ENCODE measurements at regions not wholly inside any gene's neighbourhood (a gene's known extent, or its start where the extent isn't known, plus 50 kb on each side); places are given as distances from the start of the nearest gene placed in this dataset.
A peak's percentile ranks its signal among the peaks of the same experiment; 100 is the strongest.

- in situ Hi-C loops (cut with MboI; ENCODE audit: low pct_unique_long_range_greater_than_20kb, low sequenced_read_pairs, unreplicated experiment) = no loop called here
- no peak for DNase-seq (ENCODE audit: low spot score)
- peak; percentile 58 for TF ChIP-seq CTCF (IDR thresholded peaks at IDR 0.05; ENCODE audit: extremely low read depth, insufficient read depth, missing control alignments)
Observed at GRCh38 chr7:28296571-28297483, 115.5 kb upstream of the CREB5 start.

- in situ Hi-C loops (cut with MboI; ENCODE audit: low pct_unique_long_range_greater_than_20kb, low sequenced_read_pairs, unreplicated experiment) = no loop called here
- no peak for DNase-seq (ENCODE audit: low spot score)
- no peak for TF ChIP-seq CTCF (IDR thresholded peaks at IDR 0.05; ENCODE audit: extremely low read depth, insufficient read depth, missing control alignments)
Observed at GRCh38 chr7:28297801-28298459, 114.4 kb upstream of the CREB5 start.

- in situ Hi-C loops (cut with MboI; ENCODE audit: low pct_unique_long_range_greater_than_20kb, low sequenced_read_pairs, unreplicated experiment) = no loop called here
- TF ChIP-seq CTCF (IDR thresholded peaks at IDR 0.05; ENCODE audit: extremely low read depth, insufficient read depth, missing control alignments) = peak; percentile 14
- DNase-seq (ENCODE audit: low spot score) = no peak
Observed at GRCh38 chr7:28298870-28299518, 113.3 kb upstream of the CREB5 start.

- in situ Hi-C loops (cut with MboI; ENCODE audit: low pct_unique_long_range_greater_than_20kb, low sequenced_read_pairs, unreplicated experiment) = no loop called here
- DNase-seq (ENCODE audit: low spot score) = no peak
- no peak for TF ChIP-seq CTCF (IDR thresholded peaks at IDR 0.05; ENCODE audit: extremely low read depth, insufficient read depth, missing control alignments)
Observed at GRCh38 chr7:28299556-28299955, 112.8 kb upstream of the CREB5 start.

GRCh38 chr7:28300488-28300887, 111.8 kb upstream of the CREB5 start:
- in situ Hi-C loops (cut with MboI; ENCODE audit: low pct_unique_long_range_greater_than_20kb, low sequenced_read_pairs, unreplicated experiment) = no loop called here
- TF ChIP-seq CTCF (IDR thresholded peaks at IDR 0.05; ENCODE audit: extremely low read depth, insufficient read depth, missing control alignments) = no peak
- no peak for DNase-seq (ENCODE audit: low spot score)

- no peak for TF ChIP-seq CTCF (IDR thresholded peaks at IDR 0.05; ENCODE audit: extremely low read depth, insufficient read depth, missing control alignments)
- no peak for DNase-seq (ENCODE audit: low spot score)
- in situ Hi-C loops (cut with MboI; ENCODE audit: low pct_unique_long_range_greater_than_20kb, low sequenced_read_pairs, unreplicated experiment) = no loop called here
Observed at GRCh38 chr7:28301148-28301641, 111.1 kb upstream of the CREB5 start.

All from GM13977 (cell line).